ENCODE measurements at regions not wholly inside any gene's neighbourhood (a gene's known extent, or its start where the extent isn't known, plus 50 kb on each side); places are given as distances from the start of the nearest gene placed in this dataset.

DNA sequence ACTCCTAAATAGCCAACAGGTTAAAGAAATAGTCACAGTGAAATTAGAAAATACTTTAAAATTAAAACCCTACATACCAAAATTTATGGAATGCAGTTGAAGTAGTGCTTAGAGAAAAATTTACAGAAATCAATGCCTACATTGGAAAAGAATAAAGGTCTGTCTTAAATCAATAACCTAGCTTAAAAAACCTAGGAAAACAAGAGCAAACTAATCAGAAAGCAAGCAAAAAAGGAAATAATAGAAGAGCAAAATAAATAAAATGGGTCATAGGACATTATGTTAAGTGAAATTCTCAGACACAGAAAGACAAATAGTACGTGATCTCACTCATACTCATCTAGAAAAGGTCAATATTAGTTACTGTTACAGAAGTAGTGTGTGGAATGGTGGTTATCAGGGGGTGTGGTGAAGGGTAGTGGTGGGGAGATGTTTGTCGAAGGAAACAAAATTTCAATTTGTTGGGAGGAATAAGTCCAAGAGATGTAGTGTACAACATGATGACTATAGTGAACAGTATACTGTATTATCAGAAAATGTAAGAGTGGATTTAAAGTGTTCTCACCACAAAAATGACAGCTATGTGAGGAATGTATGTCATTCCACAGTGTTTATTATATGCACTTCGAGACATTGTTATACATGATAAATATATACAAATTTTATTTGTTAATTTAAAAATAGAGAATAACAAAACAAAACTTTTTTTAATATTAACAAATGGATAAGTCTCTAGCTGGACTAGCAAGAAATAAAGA, 423.6 kb downstream of the CDH26 start:
- DNase-seq = no peak

DNA sequence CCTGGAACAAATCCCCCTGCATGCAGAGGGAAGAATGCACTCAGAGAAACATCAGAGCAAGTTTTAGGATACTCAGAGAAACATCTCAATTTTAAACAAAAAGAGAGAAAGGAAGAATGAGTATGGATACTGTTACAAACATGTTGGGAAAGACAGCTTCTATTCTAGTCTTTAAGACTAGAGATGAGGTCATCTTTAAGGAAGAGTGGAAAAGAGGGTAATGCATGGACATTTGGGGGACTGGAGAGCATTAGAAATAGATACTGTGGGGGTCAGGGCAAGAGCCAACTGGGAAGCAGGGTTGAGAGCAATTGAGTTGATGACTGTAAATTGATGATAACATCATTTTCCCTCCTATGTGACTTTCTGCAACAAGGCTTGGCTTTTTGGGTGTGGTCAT, 431.2 kb downstream of the CDH26 start:
- no peak for DNase-seq

DNA sequence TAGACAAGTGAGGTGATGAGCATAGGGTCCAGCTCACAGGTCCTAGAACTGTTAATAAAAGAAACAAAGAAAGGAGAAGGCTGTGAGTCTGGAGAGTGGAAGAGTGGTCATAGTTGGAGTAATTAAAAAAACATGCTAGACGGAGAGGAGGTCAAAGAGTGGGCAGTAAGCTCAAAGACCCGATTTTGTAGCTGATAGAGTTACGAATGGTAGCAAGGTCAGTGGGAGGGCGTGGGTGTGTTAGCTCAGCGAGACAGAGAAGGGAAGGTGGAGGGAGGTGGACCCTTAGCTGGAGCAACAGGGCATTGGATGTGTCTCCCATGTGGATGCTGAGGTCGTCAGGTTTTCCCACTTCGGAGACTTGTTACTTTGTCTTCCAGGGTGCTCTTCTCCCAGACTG, 431.7 kb downstream of the CDH26 start:
- DNase-seq = no peak

DNA sequence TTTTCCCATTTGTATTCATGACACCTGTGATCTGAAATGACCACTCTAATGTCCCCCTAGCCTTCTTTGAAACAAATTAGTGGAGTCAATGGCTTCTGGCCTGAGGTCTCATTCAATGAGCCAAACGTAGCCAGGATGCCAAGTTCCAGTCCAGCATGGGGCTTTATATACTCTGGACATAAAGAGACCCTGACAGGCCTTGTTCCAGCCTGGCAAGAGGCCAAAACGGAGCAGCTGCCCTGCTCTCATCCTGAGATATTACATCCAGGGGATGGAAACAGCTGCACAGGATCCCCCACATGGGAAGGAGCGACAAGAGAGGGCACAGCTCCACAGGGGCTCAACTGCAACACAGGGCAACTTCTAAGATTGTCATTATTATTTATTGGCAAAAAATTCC, 437.8 kb downstream of the CDH26 start:
- DNase-seq = peak; percentile 90

DNA sequence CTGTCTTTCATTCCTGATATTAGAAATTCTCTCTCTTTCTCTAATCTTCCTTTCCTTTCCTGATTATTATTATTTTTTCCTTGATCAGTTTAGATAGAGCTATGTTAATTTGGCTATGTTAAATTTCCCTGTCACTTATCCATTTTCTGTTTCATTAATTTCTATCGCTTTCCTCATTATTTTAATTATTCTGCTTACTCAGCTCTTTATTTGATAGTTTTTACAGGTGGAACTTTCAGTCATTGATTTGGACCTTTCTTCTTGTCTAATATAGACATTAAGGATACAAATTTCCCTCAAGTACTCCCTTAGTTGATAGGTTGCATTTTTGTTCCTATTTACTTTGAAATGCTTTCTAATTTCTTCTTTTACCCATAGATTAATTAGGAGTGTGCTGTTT, 442.3 kb downstream of the CDH26 start:
- no peak for DNase-seq

DNA sequence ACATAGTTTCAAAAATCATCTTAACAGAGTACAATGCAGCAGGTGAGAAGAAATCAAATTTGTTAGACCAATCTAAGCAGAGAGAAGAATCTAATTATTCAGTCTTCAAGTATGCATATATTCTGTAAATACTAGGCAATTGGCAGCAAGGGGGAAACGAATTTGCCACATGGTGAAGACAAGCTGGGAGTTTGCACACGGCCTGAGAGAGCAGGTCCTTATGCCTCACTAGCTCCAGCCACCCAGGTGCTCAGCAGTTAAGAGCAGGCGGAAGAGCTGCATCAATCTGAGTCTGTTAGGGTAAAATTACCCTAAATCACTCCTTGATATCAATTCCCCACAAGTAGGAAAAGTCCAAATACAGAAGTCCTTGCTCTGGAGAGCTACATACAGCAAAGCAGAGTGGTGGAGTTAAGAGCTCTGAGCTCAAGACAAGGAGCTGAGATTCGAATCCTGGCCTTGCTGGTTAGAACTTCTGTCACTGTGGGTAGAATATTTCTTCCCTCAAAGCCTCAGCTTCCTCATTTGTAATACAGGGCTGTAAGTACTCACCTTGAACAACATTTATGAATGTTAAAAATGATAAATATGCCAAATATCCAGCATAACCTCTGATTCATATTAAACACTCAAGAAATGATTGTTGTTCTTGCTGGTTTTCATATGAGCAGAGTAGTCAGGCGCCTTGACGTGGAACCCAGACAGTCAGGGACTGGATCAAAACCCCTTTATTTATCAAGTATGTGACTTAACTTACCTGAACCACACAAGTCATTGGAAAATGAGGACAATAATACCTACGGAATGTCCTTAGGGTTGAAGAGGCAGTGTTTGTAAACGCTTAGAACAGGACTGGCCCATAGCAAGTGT, 444.2 kb downstream of the CDH26 start:
- no peak for DNase-seq

DNA sequence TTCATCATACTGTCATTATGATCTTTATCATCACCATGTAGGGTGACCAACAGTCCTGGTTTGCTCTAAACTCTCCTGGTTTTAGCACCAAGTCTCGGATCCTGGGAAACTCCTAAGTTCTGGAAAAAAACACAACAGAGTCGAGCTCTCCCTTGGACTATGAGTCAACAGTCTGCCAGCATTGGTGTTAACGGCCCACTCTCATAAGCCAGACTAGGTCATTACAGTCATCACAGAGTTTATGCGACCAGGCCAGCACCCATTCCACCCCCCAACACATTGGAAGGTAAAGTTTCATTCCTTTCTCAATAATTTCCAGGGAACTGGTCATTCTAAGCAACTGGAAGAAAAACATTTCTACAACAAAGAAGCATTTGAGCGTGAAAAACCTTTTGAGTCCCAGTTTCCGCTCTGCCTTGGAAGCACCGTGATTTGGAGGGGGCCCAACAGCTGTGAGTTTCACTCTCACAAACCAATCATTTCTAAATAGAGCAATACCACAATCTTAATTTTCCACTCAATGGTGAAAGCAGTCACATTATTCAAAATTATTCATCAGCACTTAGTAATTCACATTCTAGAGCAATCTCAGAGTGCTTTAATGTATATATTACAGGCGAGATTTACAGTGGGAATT, 445.0 kb downstream of the CDH26 start:
- no peak for DNase-seq

DNA sequence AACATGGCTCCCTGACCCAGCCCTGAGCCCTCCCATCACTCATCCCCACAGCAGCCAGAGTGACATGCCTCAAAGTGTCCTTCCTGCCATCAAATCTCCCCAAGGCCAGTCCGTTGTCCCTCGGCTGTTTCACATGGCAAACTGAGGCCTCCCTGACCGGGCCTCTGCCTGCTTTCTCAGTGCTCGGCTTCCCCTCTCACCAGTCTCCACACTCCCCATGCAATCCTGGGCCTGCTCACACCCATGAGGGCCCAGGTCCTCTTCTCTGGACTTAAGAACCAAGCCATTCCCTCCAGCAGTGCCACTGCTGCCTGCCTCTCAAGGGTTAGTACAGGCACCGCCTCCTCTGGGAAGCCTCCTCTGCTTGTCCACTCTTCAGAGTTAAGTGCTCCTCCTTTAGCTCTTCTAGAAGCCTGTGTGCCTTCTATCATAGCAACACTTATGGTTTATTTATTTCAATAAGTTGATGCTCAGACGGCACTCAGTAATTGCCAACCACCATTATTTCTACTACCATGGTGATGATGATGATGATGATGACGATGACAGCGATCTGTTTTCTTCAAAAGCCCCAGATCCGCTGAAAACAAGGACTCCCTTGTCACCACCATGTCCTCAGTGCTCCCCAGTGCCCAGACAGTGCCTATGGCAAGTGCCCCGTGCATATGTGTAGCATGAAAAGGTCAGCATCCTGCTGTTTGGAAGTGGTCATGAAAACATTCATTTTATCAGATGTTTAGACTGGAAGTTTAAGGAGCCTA, 449.0 kb downstream of the CDH26 start:
- no peak for DNase-seq

DNA sequence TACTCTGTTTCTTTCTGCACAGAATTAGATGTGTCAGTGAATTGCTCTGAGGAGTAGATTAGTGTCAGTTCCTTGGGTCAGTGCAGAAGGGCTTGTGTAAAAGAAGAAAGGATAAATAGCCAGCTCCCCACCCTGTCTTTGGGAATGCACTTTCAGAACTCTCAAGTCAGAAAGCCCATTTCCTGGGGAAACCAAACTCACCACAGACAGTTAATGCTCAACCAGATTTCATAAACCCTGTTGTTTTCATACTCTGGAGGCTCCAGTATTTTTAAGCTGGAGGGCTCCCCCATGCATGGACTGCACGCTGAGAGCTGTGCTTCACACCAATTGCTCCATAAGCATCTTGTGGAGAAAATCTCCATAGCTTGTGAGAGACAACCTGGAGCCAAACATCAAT, 449.7 kb downstream of the CDH26 start:
- DNase-seq = no peak

DNA sequence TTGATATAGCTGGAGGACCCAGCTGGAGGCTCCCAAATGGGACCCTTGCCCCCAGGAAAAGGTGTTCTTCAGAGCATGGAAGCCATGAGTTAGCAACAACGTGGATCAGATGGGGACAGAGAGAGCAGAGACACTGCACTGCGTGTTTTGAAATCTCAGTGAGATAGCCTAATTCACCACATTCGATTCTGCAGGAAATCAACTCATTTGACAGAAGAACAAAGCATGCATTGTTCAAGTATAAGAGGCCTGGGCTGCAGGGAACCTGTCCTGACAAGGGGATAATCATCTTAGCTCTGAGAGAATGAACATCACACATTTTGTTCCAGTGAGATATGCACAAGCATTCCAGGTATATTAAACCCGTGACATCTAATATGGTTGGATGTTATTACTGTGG, 450.2 kb downstream of the CDH26 start:
- DNase-seq = no peak

DNA sequence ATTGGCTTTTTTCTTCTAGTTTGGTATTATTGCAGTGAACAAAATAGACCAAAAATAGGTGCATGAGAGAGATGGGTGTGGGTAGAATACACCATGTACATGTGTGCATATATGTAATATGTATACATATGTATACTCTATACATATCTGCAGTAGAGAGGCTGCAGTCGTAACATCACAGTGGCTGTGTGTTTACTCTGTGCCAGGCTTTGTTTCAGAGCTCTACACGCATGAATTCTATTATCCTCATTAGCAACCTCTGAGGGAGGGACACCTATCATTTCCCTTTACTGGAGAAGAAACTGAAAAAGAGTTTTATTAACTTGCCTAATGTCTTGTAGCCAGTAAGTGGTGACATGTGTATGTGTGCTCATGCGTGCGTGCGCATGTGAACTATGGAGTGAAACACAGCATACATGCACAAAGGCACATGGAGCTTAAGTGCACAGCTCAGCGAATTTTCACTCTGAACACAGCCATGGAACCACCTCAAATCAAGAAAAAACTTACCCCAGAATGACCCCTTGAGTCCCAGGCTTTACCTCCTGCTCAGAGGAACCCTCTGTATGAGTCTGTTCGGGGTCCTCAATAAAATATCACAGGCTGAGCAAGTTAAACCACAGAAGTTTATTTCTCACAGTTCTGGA, 452.5 kb downstream of the CDH26 start:
- no peak for DNase-seq

DNA sequence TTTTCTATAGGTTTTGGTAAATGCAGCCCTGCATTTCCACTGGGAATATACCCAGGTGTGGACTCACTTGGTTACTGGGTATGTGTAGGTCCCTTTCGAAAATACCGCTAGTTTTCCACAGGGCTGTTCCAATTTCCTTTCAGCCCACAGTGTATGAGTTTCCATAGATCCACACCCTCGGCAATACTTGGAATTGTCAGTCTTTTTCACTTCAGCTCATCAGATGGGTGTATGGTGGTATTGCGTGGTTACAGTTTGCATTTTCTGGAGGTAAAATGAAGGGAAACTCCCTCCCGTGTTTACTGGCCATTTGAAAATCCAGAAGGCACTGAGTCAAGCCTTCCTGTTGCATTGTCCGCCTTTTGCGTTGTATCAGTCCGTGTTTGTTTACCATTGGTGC, 453.6 kb downstream of the CDH26 start:
- no peak for DNase-seq

DNA sequence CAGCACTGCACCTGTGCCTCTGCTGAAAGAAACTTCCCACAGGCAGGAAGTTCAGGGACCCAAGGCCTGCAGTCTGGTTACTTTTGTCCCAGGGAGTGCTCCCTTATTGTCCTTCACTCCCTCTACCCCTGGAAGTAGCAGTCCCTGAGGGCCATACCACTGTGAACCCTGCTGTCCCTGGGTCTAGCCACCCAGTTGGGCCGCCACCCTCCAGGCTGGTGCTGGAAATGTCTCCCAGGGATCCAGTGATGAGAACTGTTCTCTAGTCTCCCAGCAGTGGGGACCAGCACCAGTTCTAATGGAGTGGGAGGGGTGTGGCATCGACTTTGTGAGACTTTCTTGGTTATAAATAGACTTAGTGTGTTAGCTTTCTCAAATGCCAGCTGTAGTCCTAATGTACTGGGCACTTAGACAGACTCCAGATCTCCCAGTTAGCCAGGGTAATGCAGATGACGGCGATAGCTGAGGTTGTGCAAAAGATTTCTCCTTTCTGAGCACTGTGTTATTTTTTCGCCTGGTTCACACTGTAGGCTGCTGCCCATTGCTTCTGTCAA, 462.5 kb downstream of the CDH26 start:
- no peak for DNase-seq

DNA sequence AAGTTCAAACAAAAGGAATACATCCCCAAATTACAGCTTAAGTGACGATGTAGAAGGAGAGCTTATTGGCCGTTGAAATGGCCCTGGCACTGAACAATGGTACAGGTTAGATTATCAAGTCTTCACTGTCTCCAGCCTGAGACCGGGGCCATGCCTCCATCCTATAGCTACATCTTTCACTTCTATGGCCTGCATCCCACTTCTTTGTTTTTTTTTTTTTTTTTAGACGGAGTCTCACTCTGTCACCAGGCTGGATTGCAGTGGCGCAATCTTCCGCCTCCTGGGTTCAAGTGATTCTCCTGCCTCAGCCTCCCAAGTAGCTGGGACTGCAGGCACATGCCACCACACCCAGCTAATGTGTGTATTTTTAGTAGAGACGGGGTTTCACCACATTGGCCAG, 464.6 kb downstream of the CDH26 start:
- no peak for DNase-seq

DNA sequence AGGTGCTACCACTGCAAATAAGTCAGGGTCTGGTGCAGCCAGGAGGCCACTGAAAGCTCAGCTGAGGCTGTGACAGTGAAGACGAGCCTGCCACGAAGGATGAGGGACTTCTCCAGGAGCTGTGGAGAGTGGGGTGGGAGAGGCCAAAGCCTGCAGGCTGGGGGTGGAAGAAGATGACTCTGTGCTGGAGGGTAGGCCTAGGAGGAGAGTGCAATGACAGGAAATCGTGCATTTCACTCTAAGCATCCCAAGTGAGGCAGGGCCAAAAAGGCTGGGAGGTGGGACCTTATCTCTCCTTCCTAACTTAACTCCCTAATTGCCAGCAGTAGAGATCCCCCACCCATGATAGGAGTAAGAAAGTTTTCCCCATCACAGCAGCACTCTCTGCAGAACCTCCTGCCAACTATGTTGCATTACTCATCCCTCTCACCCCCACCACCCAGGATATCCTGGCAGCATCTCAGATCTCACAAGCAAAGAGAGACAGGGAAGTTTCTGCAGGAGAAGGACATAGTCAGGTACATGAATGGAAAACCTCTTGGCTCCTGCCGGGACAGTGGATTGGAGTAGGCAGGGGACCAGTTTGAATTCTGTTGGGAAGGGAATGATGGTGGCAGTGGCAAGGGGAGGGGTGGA, 466.2 kb downstream of the CDH26 start:
- DNase-seq = no peak

DNA sequence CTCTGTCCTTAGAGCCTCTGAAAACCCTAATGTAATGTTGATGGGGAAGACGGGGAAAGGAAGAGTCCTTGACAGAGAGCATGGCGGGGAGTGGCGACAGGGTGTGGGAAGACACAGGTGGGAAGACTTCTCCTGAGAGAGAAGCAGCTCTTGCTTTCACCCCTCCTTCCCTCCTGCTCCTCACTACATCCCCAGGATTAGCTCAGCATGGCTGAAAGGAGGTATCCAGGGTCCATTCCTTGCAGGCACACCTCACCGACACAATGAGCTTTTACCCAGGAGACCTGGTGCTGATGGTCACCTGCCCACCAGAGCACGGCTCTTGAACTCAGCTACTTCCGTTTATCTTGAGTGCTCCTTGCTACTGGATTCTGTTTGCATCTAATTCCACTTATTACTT, 469.3 kb downstream of the CDH26 start:
- DNase-seq = no peak

DNA sequence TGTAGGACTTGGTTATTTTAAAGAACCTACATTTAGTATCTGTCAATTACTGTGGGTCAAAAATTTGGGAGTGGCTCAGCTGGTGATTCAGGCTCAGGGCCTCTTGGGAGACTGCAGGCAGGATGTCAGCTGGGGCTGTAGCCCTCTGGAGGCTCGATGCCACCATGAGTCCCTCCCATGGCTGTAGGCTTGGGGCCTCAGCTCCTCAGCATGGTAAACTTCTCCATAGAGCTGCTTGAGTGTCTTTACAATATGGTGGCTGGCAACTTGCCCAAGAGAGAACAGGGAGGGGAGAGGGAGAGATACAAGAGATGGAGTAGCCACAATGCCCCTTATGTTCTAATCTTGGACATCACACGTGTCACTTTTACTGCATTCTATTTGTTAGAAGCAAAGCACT, 470.4 kb downstream of the CDH26 start:
- no peak for DNase-seq

DNA sequence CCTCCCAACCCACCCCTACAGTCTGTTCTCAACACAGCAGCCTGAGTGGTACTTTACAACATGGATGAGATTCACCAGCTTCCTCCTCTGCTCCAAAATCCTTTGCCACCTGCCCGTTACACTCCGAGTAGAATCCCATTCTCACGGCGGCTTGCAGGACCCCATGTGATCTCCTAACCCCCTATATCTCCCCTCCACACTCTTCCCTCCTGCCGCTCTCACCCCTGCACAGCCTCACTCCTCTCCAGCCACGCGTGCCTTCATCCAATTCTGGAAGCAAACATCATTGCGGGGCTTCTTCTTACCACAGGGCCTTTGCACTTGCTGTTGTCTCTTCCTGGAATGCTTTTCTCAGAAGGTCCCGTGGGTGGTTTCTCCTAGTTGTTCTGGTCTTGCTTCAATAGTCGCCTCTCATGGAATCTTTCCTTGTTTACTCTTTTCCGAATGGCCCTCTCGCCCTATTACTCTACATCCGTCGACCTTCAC, 472.3 kb downstream of the CDH26 start:
- no peak for DNase-seq

DNA sequence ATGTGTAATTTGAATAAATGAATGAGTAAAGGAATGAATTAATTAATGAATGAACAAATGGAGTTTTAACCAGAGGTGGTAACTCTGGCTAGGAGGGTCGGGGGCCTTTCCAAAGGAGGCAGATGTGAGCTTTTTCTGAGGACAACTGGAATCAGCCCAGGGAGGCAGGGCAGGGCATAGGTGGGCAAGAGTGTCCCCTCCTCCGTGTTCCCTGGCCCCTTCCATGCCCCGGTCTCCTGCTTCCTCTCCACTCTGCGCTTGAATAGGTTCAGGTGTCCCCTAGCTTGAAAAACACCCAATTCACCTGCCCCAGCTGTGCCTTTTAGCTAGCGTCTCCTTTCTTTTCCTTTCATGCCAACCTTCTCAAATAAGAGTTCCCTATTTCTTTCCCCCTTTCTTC, 473.1 kb downstream of the CDH26 start:
- DNase-seq = no peak

DNA sequence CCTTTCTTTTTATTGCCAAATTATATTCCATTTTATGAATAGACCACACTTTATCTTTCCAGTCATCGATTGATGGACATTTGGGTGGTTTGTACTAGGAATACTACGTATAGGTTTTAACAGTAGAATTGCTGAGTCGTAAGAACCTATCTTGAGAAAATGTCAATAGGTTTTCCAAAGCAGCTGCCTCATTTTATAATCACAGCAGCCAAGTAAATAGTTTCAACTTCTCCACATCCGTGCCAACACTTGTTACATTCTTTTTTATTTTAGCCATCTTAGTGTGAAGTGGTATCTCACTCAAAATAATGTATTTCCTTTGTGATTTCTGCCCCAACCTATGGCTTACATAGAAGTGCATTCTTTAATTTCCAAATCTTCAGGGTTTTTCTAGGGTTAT, 479.2 kb downstream of the CDH26 start:
- DNase-seq = no peak

DNA sequence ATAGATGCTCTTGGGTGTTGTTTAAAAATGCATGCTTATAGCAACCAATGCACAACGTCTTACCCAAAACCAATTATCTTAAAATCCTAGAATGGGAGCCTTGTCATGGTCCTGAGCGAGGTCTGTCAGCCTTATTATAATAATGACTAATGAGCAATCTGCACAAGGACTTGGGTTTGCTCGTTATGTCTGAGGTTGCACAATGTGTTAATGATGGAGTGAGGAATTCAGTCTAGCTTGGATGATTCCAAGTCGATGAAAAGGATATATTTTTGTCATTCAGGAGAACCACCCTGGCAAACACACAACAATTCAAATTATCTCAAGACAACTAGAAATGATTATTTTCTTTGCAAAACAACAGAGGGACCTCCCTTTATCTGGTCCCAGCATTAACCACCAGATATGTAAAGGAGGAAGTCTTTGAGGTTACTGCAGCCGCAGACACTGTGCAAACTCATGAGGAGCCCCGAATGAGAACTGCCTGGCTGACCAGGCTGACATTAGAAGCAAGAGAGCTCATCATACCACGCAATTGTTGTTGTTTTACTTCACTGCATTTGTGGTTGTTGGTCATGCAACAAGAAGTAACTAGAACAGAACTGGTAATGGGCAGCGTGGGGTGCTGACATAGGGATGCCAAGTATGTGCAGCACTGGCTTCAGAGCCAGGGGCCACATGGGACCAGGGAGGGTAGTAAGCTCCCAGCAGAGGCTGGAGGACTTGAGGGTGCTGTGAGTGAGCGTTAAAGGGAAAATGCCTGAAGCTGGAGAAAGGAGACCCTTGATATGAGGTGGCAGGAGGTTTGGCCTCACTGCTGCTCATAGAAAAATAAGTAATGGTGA, 488.3 kb downstream of the CDH26 start:
- no peak for DNase-seq
